GM21515 (cell line): ENCODE measurements at regions not wholly inside any gene's neighbourhood (a gene's known extent, or its start where the extent isn't known, plus 50 kb on each side); places are given as distances from the start of the nearest gene placed in this dataset.
"Not testable (repeated sequence)": the region's sequence is repeated elsewhere in the genome, so short reads cannot be mapped to it uniquely, and the experiment has no call there.

ENCODE experiments used
- ATAC-seq: cut with Tn5 transposase; IDR thresholded peaks from one replicate; pipeline ENCODE4 v1.9.1; 2021; ENCODE audit not compliant: unreplicated experiment

DNA sequence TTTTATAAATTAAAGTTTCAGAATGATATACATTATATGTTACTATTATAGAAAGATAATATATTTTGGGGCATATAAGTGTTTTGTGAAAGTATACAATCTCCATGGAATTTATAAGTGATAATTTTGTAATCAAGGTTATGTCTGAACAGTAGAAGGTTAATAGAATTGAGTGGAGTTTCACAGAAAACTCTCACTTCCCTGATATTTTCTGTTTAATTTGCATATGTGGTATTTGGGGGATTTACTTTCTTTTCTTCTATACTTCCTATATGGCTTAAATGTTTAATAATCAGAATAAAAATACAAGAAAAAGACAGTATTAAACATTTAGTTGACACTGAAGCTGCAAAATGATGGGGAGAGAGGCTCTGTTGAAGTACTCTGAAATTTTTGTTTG is 848.5 kb downstream of the DACH1 start:
- no peak for ATAC-seq

DNA sequence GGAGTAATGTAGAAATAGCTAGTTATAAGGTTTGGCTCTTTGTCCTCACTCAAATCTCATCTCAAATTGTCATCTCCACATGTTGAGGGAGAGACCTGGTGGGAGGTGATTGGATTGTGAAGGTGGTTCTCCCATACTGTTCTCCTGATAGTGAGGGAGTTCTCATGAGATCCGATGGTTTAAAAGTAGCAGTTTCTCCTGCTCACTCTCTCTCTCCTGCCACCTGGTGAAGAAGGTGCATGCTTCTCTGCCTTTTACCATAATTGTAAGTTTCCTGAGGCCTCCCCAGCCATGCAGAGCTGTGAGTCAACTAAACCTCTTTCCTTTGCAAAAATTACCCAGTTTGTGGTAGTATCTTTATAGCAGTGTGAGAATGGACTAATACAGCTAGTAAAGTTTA is 849.4 kb downstream of the DACH1 start:
- no peak for ATAC-seq

DNA sequence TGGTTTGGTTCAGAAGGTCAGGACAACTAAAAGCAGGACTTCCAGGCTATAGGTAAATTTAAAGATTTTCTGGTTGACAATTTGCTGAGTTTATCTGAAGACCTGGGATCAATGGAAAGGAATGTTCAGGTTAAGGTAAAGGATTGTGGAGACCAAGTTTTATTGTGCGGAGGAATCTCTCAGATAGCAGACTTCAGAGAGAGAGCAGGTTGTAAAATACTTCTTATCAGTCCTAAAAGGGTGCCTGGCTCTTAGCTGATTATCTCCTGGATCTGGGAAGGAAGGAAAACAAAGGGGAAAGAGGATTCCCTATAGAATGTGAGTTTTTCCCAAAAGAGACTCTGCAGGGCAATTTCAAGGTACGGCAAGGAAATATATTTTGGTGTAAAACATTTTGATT is 851.5 kb downstream of the DACH1 start:
- ATAC-seq: no peak

DNA sequence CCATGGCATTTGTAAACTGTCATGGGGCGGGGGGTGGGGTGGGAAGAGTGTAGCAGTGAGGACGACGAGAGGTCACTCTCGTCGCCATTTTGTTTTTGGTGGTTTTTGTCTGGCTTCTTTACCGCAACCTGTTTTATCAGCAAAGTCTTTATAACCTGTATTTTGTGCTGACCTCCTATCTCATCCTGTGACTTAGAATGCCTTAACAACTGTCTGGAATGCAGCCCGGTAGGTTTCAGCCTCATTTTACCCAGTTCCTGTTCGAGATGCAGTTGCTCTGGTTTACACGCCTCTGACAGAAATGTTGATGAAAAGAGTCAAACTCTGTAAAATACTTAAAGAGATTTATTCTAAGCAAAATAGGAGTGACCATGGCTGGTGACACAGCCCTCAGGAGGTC is 852.0 kb downstream of the DACH1 start:
- no peak for ATAC-seq

DNA sequence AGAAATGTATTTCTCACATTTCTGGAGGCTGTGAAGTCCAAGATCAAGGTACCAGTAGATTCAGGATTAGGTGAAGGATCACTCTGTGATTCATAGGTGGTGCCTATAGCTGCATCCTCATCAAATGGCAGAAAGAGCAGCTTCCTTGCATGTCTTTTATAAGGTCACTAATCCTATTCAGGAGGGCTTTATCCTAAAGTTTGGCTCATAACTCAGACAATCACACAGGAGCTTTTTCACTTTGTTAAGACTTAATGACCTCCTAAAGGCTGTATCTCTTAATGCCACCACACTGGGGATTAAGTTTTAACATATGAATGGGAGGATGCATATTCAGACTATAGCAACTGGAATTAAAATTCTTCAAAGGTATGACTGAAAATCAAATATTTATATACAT is 861.1 kb downstream of the DACH1 start:
- ATAC-seq: no peak

DNA sequence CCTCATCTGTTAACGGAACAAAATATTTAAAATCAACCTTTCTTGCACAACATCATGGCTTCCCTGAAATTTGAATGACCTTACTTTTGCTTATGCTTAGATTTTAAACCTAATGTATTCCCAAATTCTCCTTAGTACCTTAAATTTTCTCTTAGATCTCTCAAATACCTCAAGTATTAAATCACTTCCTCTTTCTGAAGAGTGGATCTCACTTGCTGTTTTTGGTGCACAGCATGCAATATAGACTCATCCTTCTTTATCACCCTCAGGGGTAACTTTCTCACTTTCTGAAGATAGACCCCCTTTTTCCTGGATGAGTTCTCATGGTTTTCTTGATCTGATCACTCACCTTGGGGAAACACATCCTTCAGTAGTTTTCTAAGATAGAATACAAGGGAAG is 871.7 kb downstream of the DACH1 start:
- ATAC-seq: no peak

DNA sequence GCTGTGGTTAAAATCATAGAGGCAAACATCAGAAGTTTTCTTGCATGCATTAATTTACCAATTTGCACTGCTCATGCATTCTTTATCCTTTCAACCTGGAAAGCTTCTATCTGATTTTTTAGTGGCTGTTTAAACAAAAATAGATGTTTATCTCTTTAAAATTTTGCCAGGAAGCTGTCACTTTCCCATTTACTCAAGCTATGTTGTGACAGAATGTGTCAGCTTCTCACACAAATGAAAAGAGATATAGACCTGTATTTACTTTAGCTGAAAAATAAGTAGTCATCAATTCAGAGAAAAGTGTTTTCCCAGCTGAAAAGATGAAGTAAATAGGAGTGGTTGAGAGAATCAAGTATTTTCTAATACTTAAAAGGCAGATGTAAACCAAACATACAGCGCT is 872.8 kb downstream of the DACH1 start:
- ATAC-seq: no peak

DNA sequence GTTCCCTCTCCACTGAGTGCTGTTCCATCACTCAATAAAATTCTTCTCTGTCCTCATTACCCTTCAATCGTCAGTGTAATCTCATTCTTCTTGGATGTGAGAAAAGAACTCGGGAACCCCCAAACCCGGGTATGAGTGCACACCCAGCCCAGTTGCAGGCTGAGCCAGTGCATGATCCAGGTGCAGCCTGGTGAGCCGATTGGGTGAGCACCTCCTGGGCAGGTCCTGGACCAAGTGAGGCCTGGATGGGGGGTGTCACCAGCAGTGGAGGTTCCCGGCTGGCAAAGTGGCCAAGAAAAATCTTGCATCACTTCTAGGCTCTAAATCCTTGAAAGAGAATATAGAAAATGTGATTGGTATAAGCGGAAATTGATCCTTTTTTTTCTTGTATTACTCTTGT is 878.8 kb upstream of the KLHL1 start:
- no peak for ATAC-seq

DNA sequence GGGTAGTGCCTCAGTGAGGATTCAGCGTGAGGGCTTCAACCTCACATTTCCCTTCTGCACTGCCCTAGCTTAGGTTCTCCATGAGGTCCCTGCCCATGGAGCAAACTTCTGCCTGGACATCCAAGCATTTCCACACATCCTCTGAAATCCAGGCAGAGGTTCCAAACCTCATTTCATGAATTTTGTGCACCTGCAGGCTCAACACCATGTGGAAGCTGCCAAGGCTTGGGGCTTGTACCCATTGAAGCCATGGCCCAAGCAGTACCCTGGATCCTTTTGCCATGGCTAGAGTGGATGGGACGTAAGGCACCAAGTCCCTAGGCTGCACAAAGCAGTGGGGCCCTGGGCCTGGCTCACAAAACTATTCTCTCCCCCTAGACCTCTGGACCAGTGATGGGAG is 877.1 kb upstream of the KLHL1 start:
- ATAC-seq: no peak

DNA sequence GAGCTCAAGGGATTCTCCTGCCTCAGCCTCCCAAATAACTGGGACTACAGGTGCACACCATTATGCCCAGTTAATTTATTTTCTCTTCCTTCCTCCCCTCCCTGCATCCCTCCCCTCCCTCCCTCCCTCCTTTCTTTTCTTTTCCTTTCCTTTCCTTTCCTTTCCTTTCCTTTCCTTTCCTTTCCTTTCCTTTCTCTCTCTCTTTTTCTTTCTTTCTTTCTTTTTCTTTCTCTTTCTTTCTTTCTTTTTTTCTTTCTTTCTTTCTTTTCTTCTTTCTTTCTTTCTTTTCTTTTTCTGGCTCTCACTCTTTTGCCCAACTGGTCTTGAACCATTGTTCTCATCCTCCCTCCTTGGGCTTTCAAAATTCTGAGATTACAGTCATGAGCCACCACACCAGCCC is 873.0 kb upstream of the KLHL1 start:
- not testable (repeated sequence) for ATAC-seq

DNA sequence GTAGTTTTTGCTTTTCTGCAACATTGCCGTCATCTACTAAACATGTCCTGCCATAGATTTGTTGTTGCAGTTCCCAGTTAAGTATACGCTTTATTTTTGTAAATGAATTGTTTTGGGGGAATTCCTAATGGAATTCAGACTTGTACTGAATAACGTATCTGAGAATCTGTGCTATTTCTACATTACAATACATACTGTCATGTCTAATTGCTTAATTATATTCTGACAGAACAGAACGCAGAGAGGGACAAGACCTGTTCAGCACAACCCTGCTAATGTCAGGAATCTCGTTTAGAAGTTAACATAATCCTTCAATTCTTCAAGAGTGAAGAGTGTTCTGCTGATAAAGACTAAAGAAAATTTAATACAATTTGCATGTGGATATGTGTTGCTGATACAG is 861.1 kb upstream of the KLHL1 start:
- ATAC-seq: no peak

DNA sequence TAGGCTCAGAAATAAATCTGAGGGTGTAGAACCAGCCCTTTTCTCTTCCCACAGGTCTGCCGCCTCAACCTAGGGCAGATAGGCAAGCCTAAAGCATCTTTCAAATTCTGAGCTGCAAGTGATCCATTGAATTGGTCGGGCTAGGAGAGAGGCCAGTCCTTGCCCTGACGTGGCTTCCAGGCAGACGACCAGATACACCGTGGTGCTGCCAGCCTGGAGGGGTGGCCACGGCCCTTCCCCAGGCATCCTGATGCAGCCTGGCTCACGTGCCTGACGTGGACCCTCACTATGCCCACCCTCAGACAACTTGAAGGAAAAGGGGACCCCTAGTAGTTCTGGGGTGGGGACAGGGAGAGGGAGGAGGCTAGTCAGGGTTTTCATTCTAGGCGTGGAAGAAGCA is 859.3 kb upstream of the KLHL1 start:
- no peak for ATAC-seq

DNA sequence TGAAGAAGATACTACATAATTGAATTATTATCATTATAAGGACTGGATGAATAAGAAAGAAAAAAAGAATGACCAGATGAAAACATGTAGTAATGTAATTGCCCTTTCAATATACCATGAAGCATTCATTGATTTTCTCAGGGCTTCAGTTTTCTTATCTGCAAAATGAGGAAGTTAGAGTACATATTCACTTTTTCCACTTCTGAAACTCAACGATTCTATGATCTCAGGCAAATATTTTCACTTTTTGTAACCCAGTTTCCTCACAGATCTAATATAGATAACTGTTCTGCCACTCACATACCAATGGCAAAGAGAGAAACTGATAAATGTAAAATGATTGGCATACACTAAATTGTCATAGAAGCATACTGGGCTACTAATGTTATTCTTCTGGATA is 856.6 kb upstream of the KLHL1 start:
- ATAC-seq: no peak

DNA sequence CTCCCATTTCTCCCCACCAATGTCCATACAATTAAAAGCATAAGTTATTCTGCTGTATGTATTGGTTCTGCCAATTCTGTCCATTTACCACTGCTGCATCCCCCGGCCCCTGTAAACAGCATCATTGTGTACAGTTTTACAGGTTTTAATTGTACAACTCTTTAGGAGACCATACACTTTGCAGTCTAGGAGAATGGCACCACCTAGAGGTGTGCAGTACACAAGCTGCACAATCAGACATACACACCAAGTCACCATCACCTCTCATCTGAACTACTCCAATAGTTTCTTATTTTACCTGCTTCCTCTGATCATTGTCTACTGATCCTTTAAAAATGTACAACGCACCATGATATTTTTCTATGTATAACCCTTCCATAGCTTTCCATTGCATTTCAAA is 855.9 kb upstream of the KLHL1 start:
- ATAC-seq: no peak

DNA sequence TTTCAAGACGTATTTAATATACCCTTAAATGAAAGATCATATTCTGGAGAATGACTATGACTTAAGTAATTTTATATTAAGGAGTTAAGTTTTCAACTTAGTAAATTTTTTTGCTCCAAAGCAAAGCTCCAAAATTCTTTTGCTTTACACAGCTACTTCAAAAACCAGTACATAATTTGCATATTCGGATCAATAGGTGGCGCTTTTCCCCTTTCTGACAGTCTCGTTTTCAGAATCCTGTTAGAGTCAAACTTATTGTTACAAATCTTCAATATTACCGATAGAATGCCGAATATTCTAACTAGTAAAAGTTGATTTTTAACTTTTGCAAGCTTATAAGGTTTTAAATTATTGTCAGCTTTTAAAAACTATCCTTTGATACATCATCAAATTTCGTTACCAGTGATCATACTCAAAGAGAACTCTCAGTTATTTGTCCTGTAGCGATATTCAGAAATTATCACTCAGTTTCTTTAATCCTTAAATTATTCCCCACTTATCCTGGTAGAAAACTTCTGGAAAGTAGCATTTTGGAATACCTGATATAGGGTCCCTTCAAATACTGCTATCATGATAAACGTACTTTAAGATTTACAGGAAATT is 852.7 kb upstream of the KLHL1 start:
- ATAC-seq: no peak

DNA sequence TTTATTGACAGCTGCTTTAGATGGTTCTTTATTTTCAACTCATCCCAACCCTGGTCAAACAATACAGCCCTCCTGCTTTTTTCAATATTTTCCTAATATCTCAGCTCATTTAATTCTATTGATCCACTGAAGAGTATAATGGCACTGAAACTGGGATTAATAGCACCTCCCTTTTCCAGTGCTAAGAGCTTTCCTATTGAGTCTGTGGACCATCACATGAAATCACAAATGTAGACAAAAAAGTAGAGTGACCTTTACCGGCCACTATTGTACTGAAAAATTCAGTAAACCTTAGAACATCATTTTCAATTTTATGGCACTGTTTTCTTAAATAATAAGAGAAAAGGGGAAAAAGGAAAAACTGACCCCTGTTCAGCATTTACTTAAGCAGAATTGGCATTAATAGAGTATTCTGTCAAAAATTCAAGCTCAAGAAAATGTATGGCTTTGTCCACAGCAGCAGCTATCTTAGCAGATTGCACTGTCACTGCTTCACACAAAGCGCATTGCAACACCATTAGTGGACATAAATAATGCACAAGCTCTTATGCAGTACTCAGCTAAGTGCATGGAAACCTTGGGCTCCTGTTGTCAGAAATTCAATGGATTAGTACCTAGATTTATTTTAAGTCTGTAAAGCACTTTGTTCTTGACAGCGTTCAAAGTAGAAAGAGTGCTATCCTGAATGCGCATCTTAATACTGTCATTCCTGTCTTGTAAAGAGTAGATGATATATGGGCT is 851.0 kb upstream of the KLHL1 start:
- no peak for ATAC-seq

DNA sequence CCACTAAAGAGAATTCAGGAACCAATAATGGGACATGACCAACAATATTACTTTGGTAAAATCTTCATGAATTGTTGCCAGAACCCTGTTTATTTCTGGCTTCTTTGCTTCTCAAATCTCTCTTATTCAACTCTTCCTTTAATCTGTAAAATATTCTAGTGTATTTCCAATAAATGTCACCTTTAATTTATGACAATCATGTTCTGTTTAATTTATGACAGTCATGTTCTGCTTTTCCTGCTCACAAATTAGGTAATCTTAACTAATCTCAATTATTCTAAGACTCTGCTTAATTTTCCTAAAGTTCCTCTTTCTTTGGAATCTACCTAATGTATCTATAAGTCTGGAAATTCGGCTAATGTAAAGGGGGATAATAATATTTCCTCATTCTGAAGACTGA is 847.6 kb upstream of the KLHL1 start:
- no peak for ATAC-seq

DNA sequence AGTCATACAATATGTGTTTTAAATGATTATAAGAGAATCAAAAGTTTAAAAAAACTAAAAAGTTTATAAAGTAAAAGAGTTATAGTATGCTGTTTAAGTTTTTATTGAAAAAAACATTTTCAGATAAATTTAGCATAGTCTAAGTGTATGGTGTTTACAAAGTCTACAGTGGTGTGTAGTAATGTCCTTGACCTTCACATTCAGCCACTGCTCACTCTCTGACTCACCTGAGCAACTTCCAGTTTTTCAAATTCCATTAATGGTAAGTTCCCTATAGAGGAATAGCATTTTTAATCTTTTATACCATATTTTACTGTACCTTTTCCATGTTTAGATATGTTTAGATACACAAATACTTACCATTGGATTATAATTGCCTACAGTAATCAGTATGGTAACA is 842.4 kb upstream of the KLHL1 start:
- ATAC-seq: no peak

DNA sequence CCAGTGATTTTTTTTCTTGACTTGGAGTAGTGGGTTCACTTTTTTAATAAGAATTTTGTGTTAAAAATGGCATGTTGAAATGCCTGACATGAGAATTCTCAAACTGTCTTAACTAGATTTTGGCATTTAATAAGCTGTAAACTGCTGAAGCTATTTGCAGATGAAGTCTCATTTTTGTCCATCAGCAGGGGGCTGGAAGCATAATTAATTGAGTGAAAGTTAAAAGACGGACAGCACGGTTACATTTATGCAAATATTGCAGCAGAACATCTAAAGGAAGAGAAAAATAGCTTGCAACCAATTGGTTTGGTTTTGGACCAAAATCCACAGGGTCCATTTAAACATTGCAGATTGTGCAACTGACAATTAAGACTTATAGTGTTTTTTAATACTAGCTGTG is 837.3 kb upstream of the KLHL1 start:
- ATAC-seq: no peak

DNA sequence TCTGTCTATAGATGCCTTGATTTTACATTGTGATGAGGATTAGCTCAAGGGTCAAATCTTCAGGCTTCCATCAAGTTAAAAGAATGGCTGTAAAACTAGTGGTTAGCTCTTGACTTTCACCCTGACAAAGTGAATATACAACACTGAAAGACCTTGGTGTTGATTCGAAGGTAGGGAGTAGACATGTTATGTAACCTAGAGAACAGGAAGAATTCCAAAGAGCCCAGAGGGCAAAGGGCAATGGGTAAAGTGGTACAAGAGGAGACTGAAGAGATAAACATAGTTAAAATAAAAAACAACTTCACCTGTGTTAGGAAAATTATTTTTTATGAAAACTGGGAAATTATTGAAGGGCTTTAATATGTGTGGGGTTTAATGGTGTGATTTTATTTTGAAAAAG is 833.2 kb upstream of the KLHL1 start:
- ATAC-seq: no peak

DNA sequence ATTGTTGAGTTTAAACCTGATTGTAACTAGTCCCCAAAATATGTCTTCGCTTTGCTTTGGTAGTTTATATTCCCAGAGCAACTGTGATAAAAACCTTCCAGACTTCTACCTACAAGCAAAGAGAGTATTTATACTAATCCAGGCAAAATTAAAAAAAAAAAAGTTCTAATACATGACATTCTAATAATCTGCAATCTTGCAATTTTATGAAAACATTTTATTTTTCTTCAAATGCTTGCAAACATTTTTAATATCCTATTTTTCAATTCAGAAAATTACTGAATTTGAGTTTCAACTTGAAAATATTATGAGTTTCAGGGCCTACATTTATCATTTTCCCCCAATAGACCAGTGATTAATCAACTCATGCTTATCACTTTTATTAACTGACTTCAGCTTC is 830.2 kb upstream of the KLHL1 start:
- ATAC-seq: no peak

DNA sequence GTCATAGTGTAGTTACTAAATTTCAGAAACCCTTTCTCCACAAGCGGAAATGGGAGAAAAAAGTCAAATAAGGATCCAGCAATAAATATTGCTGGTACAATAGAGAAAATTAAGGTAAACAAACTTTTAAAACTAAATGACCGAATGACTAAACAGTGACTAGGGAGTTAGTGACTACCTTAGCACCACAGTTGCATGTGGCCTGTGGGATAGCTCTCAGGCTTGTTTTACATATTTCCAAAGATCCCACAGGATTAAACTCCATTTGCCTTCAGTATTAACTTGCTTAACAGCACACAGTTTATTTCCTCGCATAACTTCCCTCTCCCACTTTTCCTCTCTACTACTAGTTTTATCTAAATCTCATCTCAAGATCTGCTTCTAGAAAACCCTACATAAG is 824.3 kb upstream of the KLHL1 start:
- ATAC-seq: no peak
